ENCODE measurements at regions not wholly inside any gene's neighbourhood (a gene's known extent, or its start where the extent isn't known, plus 50 kb on each side); places are given as distances from the start of the nearest gene placed in this dataset.

DNA sequence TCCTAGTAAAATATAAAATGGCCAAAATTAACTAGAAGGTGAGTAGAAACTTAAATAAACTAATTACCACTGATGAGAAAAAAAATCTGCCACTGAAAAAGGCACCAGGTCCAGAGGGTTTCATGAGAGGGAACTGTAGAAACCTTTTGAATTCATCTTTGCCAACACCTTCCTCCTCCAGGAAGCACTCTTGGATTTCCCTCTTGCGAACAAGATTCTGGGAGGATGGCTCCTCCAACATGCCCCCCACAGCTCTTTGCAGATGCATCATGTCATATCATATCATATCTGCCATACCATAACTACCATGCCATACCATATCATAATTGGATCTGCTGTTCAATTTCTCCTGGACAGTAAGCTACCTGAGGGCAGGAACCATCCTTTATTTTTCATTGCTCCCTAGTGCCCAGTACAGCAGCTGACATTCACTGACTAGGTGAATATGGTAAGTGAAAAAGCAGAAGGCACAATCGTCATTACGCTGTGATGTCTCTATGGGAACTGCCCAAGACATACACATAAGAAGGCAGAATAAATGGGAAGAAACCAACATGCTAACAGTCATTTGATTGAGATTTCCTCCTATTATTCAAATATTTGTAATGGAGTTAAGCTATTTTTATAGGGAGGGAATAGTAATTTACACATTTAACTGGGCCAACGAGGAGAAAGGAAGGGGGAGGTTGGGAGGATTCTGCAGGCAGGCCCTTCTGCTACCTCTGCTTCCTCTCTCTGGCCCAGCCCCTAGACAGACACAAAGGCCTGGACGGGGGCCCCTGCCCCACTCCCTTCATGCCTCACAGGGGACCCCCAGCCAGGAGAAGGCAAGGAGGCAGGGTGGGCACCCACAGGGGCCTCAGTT, 110.1 kb upstream of the SMURF2 start:
- Histone ChIP-seq H3K4me3 (no peak overlapping the region), H3K27ac (no peak overlapping the region), H3K36me3 (peaks cover 0 to 7% (median 0%) of the 10 kb centered on the region in 4 donors), H3K4me1 (peaks cover 3 to 26% (median 13%) of the 10 kb centered on the region in 4 donors), H3K9me3 (no peaks in the 10 kb centered on the region), H3K27me3 (no peaks in the 10 kb centered on the region)
- in situ Hi-C loops (cut with MboI; ENCODE audit: low pct_ligation_motif_present in 1 of 4, low pct_unique_long_range_greater_than_20kb in 1 of 4, low sequenced_read_pairs in 3 of 4) = no loop called here
- no peak for TF ChIP-seq EP300 (IDR thresholded peaks at IDR 0.05; ENCODE audit: low read depth)
- intact Hi-C loops (cut with DNase I; ENCODE audit: low total_unique reads) = no loop called here
- 75 to 82% methylated on average over 3 to 5 of the region's 5 CpGs for WGBS, 2 donors (ENCODE audit: low coverage in 1 of 2)
- DNase-seq = no peak

DNA sequence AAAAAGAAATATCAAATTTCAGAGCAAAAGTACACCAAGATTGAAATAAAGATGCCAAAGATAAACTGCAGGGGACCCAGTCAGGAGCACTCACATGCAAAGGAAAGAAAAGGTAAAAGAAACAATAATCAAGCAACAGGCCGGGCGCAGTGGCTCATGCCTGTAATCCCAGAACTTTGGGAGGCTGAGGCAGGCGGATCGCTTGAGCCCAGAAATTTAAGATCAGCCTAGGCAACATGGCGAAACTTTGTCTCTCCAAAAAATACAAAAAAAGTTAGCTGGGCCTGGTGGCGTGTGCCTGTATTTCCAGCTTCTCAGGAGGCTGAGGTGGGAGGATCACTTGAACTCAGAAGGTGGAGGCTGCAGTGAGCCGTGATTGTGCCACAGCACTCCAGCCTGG, 107.6 kb upstream of the SMURF2 start:
- H3K4me3 ChIP-seq = no peak overlapping the region
- no peak for DNase-seq
- in situ Hi-C loops (cut with MboI; ENCODE audit: low pct_ligation_motif_present in 1 of 4, low pct_unique_long_range_greater_than_20kb in 1 of 4, low sequenced_read_pairs in 3 of 4) = no loop called here
- H3K27ac ChIP-seq = no peak overlapping the region
- H3K4me1 ChIP-seq = peaks cover 0 to 15% (median 3%) of the 10 kb centered on the region in 4 donors
- no peaks in the 10 kb centered on the region for H3K9me3 ChIP-seq
- TF ChIP-seq EP300 (IDR thresholded peaks at IDR 0.05; ENCODE audit: low read depth) (no peak), POLR2AphosphoS5 (IDR thresholded peaks at IDR 0.05) (no peak), POLR2A (IDR thresholded peaks at IDR 0.05) (no peak)
- TF ChIP-seq, protein P1, sequence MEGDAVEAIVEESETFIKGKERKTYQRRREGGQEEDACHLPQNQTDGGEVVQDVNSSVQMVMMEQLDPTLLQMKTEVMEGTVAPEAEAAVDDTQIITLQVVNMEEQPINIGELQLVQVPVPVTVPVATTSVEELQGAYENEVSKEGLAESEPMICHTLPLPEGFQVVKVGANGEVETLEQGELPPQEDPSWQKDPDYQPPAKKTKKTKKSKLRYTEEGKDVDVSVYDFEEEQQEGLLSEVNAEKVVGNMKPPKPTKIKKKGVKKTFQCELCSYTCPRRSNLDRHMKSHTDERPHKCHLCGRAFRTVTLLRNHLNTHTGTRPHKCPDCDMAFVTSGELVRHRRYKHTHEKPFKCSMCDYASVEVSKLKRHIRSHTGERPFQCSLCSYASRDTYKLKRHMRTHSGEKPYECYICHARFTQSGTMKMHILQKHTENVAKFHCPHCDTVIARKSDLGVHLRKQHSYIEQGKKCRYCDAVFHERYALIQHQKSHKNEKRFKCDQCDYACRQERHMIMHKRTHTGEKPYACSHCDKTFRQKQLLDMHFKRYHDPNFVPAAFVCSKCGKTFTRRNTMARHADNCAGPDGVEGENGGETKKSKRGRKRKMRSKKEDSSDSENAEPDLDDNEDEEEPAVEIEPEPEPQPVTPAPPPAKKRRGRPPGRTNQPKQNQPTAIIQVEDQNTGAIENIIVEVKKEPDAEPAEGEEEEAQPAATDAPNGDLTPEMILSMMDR (IDR thresholded peaks at IDR 0.05) = no peak
- 92 to 95% methylated on average over 6 to 7 of the region's 7 CpGs for WGBS, 2 donors (ENCODE audit: low coverage in 1 of 2)
- no peaks in the 10 kb centered on the region for H3K27me3 ChIP-seq
- intact Hi-C loops (cut with DNase I; ENCODE audit: low total_unique reads) = no loop called here
- H3K36me3 ChIP-seq = peaks cover 0 to 7% (median 0%) of the 10 kb centered on the region in 4 donors

DNA sequence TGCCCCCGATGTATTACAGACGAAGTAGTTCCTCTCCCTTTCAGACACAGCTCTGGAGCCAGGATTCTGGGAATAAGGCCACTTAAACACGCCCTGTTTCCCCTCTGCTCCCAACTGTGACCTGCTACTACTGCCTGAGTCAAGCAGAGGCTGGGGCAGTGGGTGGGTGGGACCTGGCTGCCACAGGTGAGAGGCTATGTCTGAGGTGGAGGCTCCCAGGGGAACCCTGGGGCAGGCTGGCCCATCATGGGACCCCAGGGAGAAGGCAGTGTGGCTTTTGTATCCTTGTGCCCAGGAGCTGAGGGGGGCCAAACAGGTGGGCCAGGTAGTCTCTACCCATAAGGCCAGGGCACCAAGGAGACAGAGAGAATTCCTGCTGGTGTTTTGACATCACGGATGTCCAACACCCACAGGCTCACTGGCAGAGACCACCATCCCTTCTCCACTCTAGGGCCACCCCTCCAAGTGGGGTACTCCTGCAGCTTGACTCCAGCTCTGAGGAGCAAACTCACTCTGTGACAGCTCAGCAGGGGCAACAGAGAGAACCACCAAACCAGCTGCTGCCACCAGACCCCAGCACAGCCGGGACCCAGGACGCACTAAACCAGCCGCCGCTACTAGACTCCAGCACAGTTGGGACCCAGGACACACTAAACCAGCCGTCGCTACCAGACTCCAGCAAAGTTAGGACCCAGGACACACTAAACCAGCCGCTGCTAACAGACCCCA, 105.3 kb upstream of the SMURF2 start:
- Histone ChIP-seq H3K4me1 (no peaks in the 10 kb centered on the region), H3K27me3 (no peaks in the 10 kb centered on the region), H3K27ac (no peak overlapping the region), H3K9me3 (no peaks in the 10 kb centered on the region), H3K36me3 (peaks cover 0 to 7% (median 0%) of the 10 kb centered on the region in 4 donors), H3K4me3 (no peak overlapping the region)
- DNase-seq = no peak
- in situ Hi-C loops (cut with MboI; ENCODE audit: low pct_ligation_motif_present in 1 of 4, low pct_unique_long_range_greater_than_20kb in 1 of 4, low sequenced_read_pairs in 3 of 4) (no loop called here), intact Hi-C loops (cut with DNase I; ENCODE audit: low total_unique reads) (no loop called here)
- TF ChIP-seq, protein P1 (IDR thresholded peaks at IDR 0.05) = no peak
- no peak for TF ChIP-seq POLR2A (IDR thresholded peaks at IDR 0.05)
- no peak for TF ChIP-seq POLR2AphosphoS5 (IDR thresholded peaks at IDR 0.05)
- no peak for TF ChIP-seq EP300 (IDR thresholded peaks at IDR 0.05; ENCODE audit: low read depth)
- 87 to 89% methylated on average over 3 to 11 of the region's 11 CpGs for WGBS, 2 donors (ENCODE audit: low coverage in 1 of 2)

DNA sequence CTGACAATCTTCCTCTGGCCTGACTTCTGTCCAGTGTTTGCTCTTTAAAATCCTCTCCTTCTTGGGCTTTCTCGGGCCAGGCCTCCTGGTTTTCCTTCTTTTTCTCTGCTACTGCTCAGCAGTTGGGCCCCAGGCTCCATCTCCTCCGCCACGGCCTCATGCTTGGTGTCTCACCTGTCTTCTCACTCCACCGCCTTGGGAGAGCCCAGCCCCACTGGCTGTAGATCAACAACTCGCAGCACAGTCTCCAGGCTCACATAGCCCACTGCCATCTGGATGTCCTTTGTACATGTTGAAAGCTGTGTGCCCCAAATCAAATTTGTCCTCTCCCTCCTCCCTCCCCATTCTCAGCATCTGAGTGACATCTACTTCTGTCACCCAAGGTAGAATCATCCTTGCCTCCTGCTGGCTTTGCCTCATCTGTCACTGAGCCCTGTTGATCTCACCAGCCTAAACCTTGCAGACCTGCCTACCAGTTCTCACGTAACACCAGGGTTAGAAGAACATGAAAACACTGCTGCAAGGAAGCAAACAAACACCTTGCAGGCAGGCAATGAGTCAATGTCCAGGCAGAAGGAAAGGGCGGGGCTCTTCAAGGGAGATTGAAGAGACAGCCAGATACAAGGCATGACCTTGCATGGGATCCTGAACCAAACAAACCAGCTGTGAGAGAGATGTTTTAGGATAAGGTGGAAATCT, 103.2 kb upstream of the SMURF2 start:
- Histone ChIP-seq H3K36me3 (peaks cover 0 to 7% (median 0%) of the 10 kb centered on the region in 4 donors), H3K27me3 (no peaks in the 10 kb centered on the region), H3K4me1 (no peaks in the 10 kb centered on the region), H3K27ac (no peak overlapping the region), H3K4me3 (no peak overlapping the region), H3K9me3 (no peaks in the 10 kb centered on the region)
- no peak for DNase-seq
- in situ Hi-C loops (cut with MboI; ENCODE audit: low pct_ligation_motif_present in 1 of 4, low pct_unique_long_range_greater_than_20kb in 1 of 4, low sequenced_read_pairs in 3 of 4) (no loop called here), intact Hi-C loops (cut with DNase I; ENCODE audit: low total_unique reads) (no loop called here)
- TF ChIP-seq POLR2A (IDR thresholded peaks at IDR 0.05) (no peak), POLR2AphosphoS5 (IDR thresholded peaks at IDR 0.05) (no peak), EP300 (IDR thresholded peaks at IDR 0.05; ENCODE audit: low read depth) (no peak)
- TF ChIP-seq, protein P1 (IDR thresholded peaks at IDR 0.05) = no peak
- 94 to 100% methylated on average over 3 to 7 of the region's 7 CpGs for WGBS, 2 donors (ENCODE audit: low coverage in 1 of 2)
